SK-N-SH (cell line): ENCODE measurements at regions not wholly inside any gene's neighbourhood (a gene's known extent, or its start where the extent isn't known, plus 50 kb on each side); places are given as distances from the start of the nearest gene placed in this dataset.

Experiments used
- CTCF ChIA-PET: fragments of 300-600, 350-600 bp; formaldehyde crosslinking; extraction: SDS; loops from one replicate; lab custom pipeline; 2021; lab: Yijun Ruan, JAX
- POLR2A ChIA-PET: fragments of 350-600 bp; sonication (Branson Sonifier 250); formaldehyde crosslinking; extraction: SDS; loops from one replicate; lab custom pipeline; 2020; ENCODE audit warnings: antibody characterized with exemption, inconsistent platforms; lab: Yijun Ruan, JAX
- DNase-seq: peaks from one replicate; pipeline ENCODE4 v3.0.0; 2012
- H2AFZ ChIP-seq: fragments of 200-600 bp; sonication (generic); 2 replicates; pipeline ENCODE4 v1.8.1; 2016; ENCODE audit warnings: antibody characterized with exemption, mild to moderate bottlenecking, low read depth
- H3F3A ChIP-seq: fragments of 200-600 bp; sonication (generic); replicated peaks from 2 replicates; pipeline ENCODE3; 2016; ENCODE audit warnings: antibody characterized with exemption, mild to moderate bottlenecking; ENCODE audit not compliant: insufficient read depth
- H3K27ac ChIP-seq, 2 experiments: fragments of 200-500 bp in 1 of 2; fragments of 200-600 bp in 1 of 2; sonication (Bioruptor generic) in 1 of 2; sonication (generic), shearing (Covaris generic) in 1 of 2; 2 replicates each; pipeline versions ENCODE4 v1.5.1 to v1.6.1; 2014 to 2016; ENCODE audit warnings: low read depth in 2 of 2, inconsistent platforms in 1 of 2, low read length in 1 of 2, mild to moderate bottlenecking in 1 of 2, mixed read lengths in 1 of 2
- H3K27me3 ChIP-seq: fragments of 200-600 bp; sonication (generic), shearing (Covaris generic); 2 replicates; pipeline ENCODE4 v1.6.1; 2016; ENCODE audit warnings: mixed run types; ENCODE audit not compliant: insufficient read depth
- H3K36me3 ChIP-seq, 2 experiments: fragments of 200-500 bp in 1 of 2; fragments of 200-600 bp in 1 of 2; sonication (Bioruptor generic) in 1 of 2; sonication (generic) in 1 of 2; replicated peaks in 1 of 2; 2 replicates each; pipeline versions ENCODE3 to v1.5.1; 2014 to 2016; ENCODE audit warnings: low read length in 1 of 2, mild to moderate bottlenecking in 1 of 2; ENCODE audit not compliant: insufficient read depth in 2 of 2, control insufficient read depth in 1 of 2
- H3K4me1 ChIP-seq, 2 experiments: fragments of 200-500 bp in 1 of 2; fragments of 200-600 bp in 1 of 2; sonication (Bioruptor generic) in 1 of 2; sonication (generic), shearing (Covaris generic) in 1 of 2; 2 replicates each; pipeline versions ENCODE4 v1.5.1 to v1.6.1; 2014 to 2016; ENCODE audit warnings: low read depth in 1 of 2, low read length in 1 of 2, mixed run types in 1 of 2; ENCODE audit not compliant: insufficient read depth in 2 of 2, control insufficient read depth in 1 of 2
- H3K4me2 ChIP-seq: fragments of 200-600 bp; sonication (generic), shearing (Covaris generic); 2 replicates; pipeline ENCODE4 v1.6.1; 2017; ENCODE audit warnings: mixed run types
- H3K4me3 ChIP-seq, 2 experiments: fragments of 200-500 bp in 1 of 2; fragments of 200-600 bp in 1 of 2; sonication (Bioruptor generic) in 1 of 2; sonication (generic), shearing (Covaris generic) in 1 of 2; 2 replicates each; pipeline versions ENCODE4 v1.5.1 to v1.8.1; 2014 to 2016; ENCODE audit warnings: low read depth in 2 of 2, inconsistent platforms in 1 of 2, low read length in 1 of 2, mild to moderate bottlenecking in 1 of 2, mixed read lengths in 1 of 2, moderate library complexity in 1 of 2
- H3K79me2 ChIP-seq: fragments of 200-600 bp; sonication (generic); 2 replicates; pipeline ENCODE4 v1.8.1; 2017; ENCODE audit warnings: mild to moderate bottlenecking; ENCODE audit not compliant: insufficient read depth
- H3K9ac ChIP-seq: fragments of 200-600 bp; sonication (generic); 2 replicates; pipeline ENCODE4 v1.6.1; 2017; ENCODE audit warnings: mixed run types
- H3K9me2 ChIP-seq: fragments of 200-600 bp; sonication (generic); 2 replicates; pipeline ENCODE4 v1.6.1; 2017; ENCODE audit warnings: mixed run types
- H3K9me3 ChIP-seq: fragments of 200-600 bp; sonication (generic); 2 replicates; pipeline ENCODE4 v1.6.1; 2017; ENCODE audit warnings: mixed run types, mild to moderate bottlenecking, moderate library complexity
- H4K20me1 ChIP-seq: fragments of 200-600 bp; sonication (generic); 2 replicates; pipeline ENCODE4 v1.6.1; 2017; ENCODE audit warnings: mild to moderate bottlenecking, mixed run types; ENCODE audit not compliant: insufficient read depth
- CTCF ChIP-seq: fragments of 200-600 bp; sonication (generic); IDR thresholded peaks from 2 replicates; pipeline ENCODE4 v1.6.1; 2017; ENCODE audit warnings: antibody characterized with exemption, mild to moderate bottlenecking, moderate library complexity
- FOSL2 ChIP-seq: IDR thresholded peaks from 2 replicates; pipeline ENCODE4 v1.4.0; 2012; ENCODE audit warnings: low read depth, mild to moderate bottlenecking, moderate library complexity, borderline replicate concordance
- MXI1 ChIP-seq: IDR thresholded peaks from 2 replicates; pipeline ENCODE4 v1.6.1; 2012; ENCODE audit warnings: mild to moderate bottlenecking, low read depth, low read length, improper control_type of control experiment
- PBX3 ChIP-seq: IDR thresholded peaks from 2 replicates; pipeline ENCODE4; 2012
- POLR2AphosphoS5 ChIP-seq: IDR thresholded peaks from 2 replicates; pipeline ENCODE4 v1.6.1; 2012; ENCODE audit warnings: low read depth, low read length
- RAD21 ChIP-seq: IDR thresholded peaks from 2 replicates; pipeline ENCODE4 v1.6.1; 2012; ENCODE audit warnings: mild to moderate bottlenecking, low read length
- SIN3A ChIP-seq: IDR thresholded peaks from 2 replicates; pipeline ENCODE4 v1.6.1; 2012; ENCODE audit warnings: low read depth, mild to moderate bottlenecking, low read length, moderate library complexity, borderline replicate concordance
- SMC3 ChIP-seq: IDR thresholded peaks from 2 replicates; pipeline ENCODE4 v1.6.1; 2012; ENCODE audit warnings: low read depth, low read length, improper control_type of control experiment
- TCF12 ChIP-seq: IDR thresholded peaks from 2 replicates; pipeline ENCODE4 v1.4.0; 2012
- WGBS: methylation state at CpG from one replicate; pipeline ENCODE4 v1.1.6; 2017; ENCODE audit warnings: low lambda C conversion rate; 5-methylcytosine and 5-hydroxymethylcytosine counted together

- H3K4me3 ChIP-seq: peak overlapping the region in 1 of 2 experiments; percentile 27; a peak in 1 of 4 replicates
- no peaks in the 10 kb centered on the region for H3K36me3 ChIP-seq
- H3K9ac ChIP-seq: no peak overlapping the region
- no peaks in the 10 kb centered on the region for H3K9me3 ChIP-seq
- H3K9me2 ChIP-seq: no peaks in the 10 kb centered on the region
- CTCF ChIA-PET: interaction anchor here (0.6 to 4.4 kb wide), 15 partner anchors 9 to 369 kb away, joined by 3 to 54 read pairs (median 3); partner anchors contain the start of gene PRICKLE2
- H3K4me1 ChIP-seq: peaks cover 0 to 8% of the 10 kb centered on the region in 2 experiments; a peak in 3 of 4 replicates
- POLR2A ChIA-PET: no interaction called here
- no peaks in the 10 kb centered on the region for H4K20me1 ChIP-seq
- H3F3A ChIP-seq: no peaks in the 10 kb centered on the region
- peak; percentile 80 for TF ChIP-seq SMC3
- 0 out of 2 replicates have a peak, but pooled peaks have one; percentile 11 for TF ChIP-seq SIN3A
- no peak for TF ChIP-seq FOSL2
- TF ChIP-seq CTCF: peak; percentile 85
- TF ChIP-seq PBX3: no peak
- peak; percentile 90 for TF ChIP-seq RAD21
- no peak for TF ChIP-seq MXI1
- TF ChIP-seq, all 33 proteins: peak for 4
- Histone ChIP-seq H3K4me2 (no peak overlapping the region), H2AFZ (no peak overlapping the region), H3K27me3 (no peaks in the 10 kb centered on the region), H3K79me2 (no peaks in the 10 kb centered on the region), H3K27ac (no peak overlapping the region)
- DNase-seq: peak; percentile 58
These were observed 174.0 kb upstream of the PRICKLE2 start for GRCh38 chr3:64399205-64399800.

DNA sequence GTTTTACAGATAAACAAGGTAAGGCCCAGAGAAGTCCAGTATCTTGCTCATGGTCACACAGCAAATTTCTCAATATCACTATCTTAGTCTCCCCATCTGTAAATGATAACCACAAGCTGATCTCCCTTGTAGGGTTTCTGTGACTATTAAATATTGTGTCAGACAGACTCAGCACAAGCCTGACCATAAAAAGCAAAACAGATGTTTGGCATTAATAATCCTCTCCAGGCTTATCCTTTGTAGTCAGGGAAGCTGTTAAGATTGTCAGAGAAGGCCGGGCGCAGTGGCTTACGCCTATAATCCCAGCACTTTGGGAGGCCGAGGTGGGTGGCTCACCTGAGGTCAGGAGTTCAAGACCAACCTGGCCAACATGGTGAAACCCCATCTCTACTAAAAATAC lies 173.2 kb upstream of the PRICKLE2 start:
- no peak overlapping the region for H3K4me3 ChIP-seq
- 75% methylated on average over 4 of the region's 4 CpGs for WGBS
- POLR2A ChIA-PET: no interaction called here
- no peak for DNase-seq
- H3K27me3 ChIP-seq: no peaks in the 10 kb centered on the region
- no peaks in the 10 kb centered on the region for H4K20me1 ChIP-seq
- no peaks in the 10 kb centered on the region for H3F3A ChIP-seq
- H3K9me3 ChIP-seq: no peaks in the 10 kb centered on the region
- H3K79me2 ChIP-seq: no peaks in the 10 kb centered on the region
- no peak overlapping the region for H3K27ac ChIP-seq
- H3K36me3 ChIP-seq: no peaks in the 10 kb centered on the region
- TF ChIP-seq POLR2AphosphoS5 (no peak), TCF12 (peak; percentile 66), PBX3 (peak; percentile 24; the same call in 1 of the 2 replicates)
- TF ChIP-seq, all 33 proteins: peak for 2
- H3K4me2 ChIP-seq: no peak overlapping the region
- no peak overlapping the region for H3K9ac ChIP-seq
- CTCF ChIA-PET: interaction anchor here (0.7 to 4.4 kb wide), 9 partner anchors 10 to 375 kb away, joined by 3 to 54 read pairs (median 3); partner anchors contain the start of gene PSMD6
- no peak overlapping the region for H2AFZ ChIP-seq
- H3K9me2 ChIP-seq: no peaks in the 10 kb centered on the region
- H3K4me1 ChIP-seq: peaks cover 0 to 8% of the 10 kb centered on the region in 2 experiments; a peak in 3 of 4 replicates
